K562 (cell line): ENCODE measurements at regions not wholly inside any gene's neighbourhood (a gene's known extent, or its start where the extent isn't known, plus 50 kb on each side); places are given as distances from the start of the nearest gene placed in this dataset.

Source experiments
- CHD1 ChIP-seq: fragments of 200-600 bp; sonication (generic); IDR thresholded peaks from one replicate; pipeline ENCODE4 v1.6.1; 2012; ENCODE audit warnings: mild to moderate bottlenecking, moderate library complexity, low read length, inconsistent platforms
- ETV1 ChIP-seq: fragments of 450-650 bp; conservative IDR thresholded peaks from 2 replicates; pipeline ENCODE4 v1.6.1; 2016; ENCODE audit warnings: missing genetic modification characterization, control low read depth, low read depth, missing compliant biosample characterization
- FUS ChIP-seq: fragments of 200-400 bp; formaldehyde crosslinking; optimal IDR thresholded peaks from 2 replicates; pipeline ENCODE3; 2017; ENCODE audit warnings: low read depth, low read length
- HNRNPUL1 ChIP-seq: fragments of 200-400 bp; formaldehyde crosslinking; IDR thresholded peaks from 2 replicates; pipeline ENCODE4 v1.6.1; 2017; ENCODE audit warnings: low read length
- JUND ChIP-seq, 2 experiments: IDR thresholded peaks; 2 replicates in 1 of 2; 3 replicates in 1 of 2; pipeline ENCODE4 v1.6.1; 2011; ENCODE audit warnings: borderline replicate concordance in 2 of 2, low read depth in 2 of 2, low read length in 2 of 2, improper control_type of control experiment in 1 of 2, missing biosample characterization in 1 of 2, missing genetic modification characterization in 1 of 2, missing genetic modification reagents in 1 of 2
- L3MBTL2 ChIP-seq: fragments of 450-650 bp; IDR thresholded peaks from 2 replicates; pipeline ENCODE4 v1.6.1; 2016; ENCODE audit warnings: mild to moderate bottlenecking, moderate library complexity
- MAFK ChIP-seq: IDR thresholded peaks from 2 replicates; pipeline ENCODE4 v1.6.1; 2011; ENCODE audit warnings: low read length, improper control_type of control experiment
- MIER1 ChIP-seq: fragments of 450-650 bp; IDR thresholded peaks from 2 replicates; pipeline ENCODE4 v1.6.1; 2016; ENCODE audit warnings: antibody characterized with exemption, mild to moderate bottlenecking, low read depth
- NCOA6 ChIP-seq: fragments of 450-650 bp; IDR thresholded peaks from 2 replicates; pipeline ENCODE4 v1.6.1; 2017; ENCODE audit warnings: mild to moderate bottlenecking
- PPARD ChIP-seq: fragments of 250-450 bp; sonication (Bioruptor Pico); IDR thresholded peaks from 2 replicates; pipeline ENCODE4 v1.8.0; 2022; ENCODE audit warnings: inconsistent platforms, mild to moderate bottlenecking, moderate library complexity
- TAL1 ChIP-seq: fragments of 450-650 bp; IDR thresholded peaks from 2 replicates; pipeline ENCODE4 v1.6.1; 2016; ENCODE audit warnings: mild to moderate bottlenecking
- ZBTB11 ChIP-seq, 3 experiments: fragments of 200-800 bp in 1 of 3; fragments of 250-450 bp in 1 of 3; fragments of 450-650 bp in 1 of 3; sonication (Bioruptor Pico) in 1 of 3; sonication (Bioruptor generic) in 1 of 3; formaldehyde crosslinking in 1 of 3; IDR thresholded peaks; 2 replicates each; pipeline versions ENCODE4 v1.6.1 to v1.8.0; 2016 to 2022; ENCODE audit warnings: mild to moderate bottlenecking in 2 of 3, missing genetic modification characterization in 2 of 3, missing compliant biosample characterization in 1 of 3, moderate library complexity in 1 of 3
- ZNF668 ChIP-seq: fragments of 250-450 bp; sonication (Bioruptor Pico); IDR thresholded peaks from 2 replicates; pipeline ENCODE4 v1.8.0; 2022; ENCODE audit warnings: mild to moderate bottlenecking, inconsistent platforms

- TF ChIP-seq ZBTB11 (CRISPR knock-in tag; IDR thresholded peaks at IDR 0.05) (no peak), FUS (no peak), NCOA6 (no peak), MAFK (no peak), MIER1 (no peak), CHD1 (no peak), JUND (IDR thresholded peaks at IDR 0.05; ENCODE audit: borderline replicate concordance, low read depth, low read length) (no peak), JUND (tag; IDR thresholded peaks at IDR 0.05; ENCODE audit: borderline replicate concordance, low read depth, low read length) (no peak), L3MBTL2 (no peak), ZNF668 (no peak), TAL1 (no peak), ETV1 (no peak), HNRNPUL1 (no peak), PPARD (CRISPR knock-in tag) (no peak)
Observed at GRCh38 chr4:132767901-132768300, 381.2 kb upstream of the PCDH10 start (continued).
